AG08395 (cell line): ENCODE measurements at regions not wholly inside any gene's neighbourhood (a gene's known extent, or its start where the extent isn't known, plus 50 kb on each side); places are given as distances from the start of the nearest gene placed in this dataset.
"Not testable (repeated sequence)": the region's sequence is repeated elsewhere in the genome, so short reads cannot be mapped to it uniquely, and the experiment has no call there.

Experiments used
- DNase-seq: peaks from one replicate; pipeline ENCODE4 v3.0.0; 2012; ENCODE audit warnings: mixed read lengths, low spot score

GRCh38 chr14:58752771-58753201 lies 115.0 kb downstream of the DACT1 start:
- DNase-seq: no peak

DNA sequence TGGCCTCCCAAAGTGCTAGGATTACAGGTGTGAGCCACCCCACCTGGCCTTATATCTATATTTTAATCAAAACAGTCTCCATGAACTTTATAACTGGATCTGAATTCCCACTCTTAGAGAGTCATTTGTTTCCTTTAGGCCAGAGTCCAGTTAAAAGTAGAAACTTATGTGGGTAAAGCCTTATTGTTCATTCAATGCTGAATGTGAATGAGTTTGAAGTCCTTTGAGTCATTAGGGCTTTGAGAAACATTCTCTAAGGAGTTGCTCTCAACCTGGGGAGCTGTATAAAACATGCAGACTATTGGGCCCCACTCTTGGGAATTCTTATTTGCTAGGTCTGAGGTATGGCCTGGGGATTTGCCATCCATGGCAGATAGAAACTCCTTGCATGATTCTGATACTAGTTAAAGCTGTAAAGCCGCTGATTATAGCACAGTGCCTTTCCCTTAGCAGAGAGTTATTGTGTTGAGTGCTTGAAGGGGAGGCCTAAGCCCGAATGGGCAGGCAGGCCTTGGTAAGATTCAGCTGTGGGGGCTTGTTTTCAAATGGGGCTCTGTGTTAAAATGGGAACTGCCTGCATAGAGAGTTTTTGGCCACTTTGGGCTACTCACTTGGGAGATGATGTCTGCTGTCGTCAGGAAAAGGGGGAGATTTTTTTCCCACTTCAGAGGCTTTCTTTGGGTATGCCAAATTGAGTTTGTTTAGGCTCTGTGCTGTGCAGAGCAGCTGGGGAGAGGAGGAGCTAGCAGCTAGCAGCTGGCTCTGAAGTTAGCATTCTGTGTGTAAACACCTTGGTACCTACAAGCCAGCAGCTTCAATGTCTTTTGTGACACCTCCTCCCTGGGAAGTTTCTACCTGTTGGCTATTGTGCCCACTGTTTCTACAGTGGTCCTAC lies 117.5 kb downstream of the DACT1 start:
- no peak for DNase-seq

DNA sequence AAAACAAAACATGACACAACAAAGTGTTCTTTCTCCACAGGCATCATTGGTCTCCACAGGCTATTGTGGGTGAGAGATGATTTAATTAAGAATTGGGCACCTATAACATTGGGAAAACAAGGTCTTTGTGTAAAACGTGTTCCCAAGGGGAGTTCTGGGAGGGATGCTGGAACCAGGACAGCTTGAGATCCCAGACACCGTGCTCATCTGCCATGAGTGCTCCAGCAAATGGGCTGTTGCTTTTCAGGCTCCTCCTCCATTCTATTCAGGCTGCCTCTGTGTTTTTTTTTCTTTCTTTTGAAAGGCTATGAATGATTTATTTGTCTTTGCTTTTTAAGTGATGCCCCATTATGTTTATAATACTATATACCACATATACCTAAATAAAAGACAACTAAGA lies 122.4 kb downstream of the DACT1 start:
- DNase-seq: no peak

GRCh38 chr14:58762629-58763028 lies 124.9 kb downstream of the DACT1 start:
- DNase-seq: no peak

DNA sequence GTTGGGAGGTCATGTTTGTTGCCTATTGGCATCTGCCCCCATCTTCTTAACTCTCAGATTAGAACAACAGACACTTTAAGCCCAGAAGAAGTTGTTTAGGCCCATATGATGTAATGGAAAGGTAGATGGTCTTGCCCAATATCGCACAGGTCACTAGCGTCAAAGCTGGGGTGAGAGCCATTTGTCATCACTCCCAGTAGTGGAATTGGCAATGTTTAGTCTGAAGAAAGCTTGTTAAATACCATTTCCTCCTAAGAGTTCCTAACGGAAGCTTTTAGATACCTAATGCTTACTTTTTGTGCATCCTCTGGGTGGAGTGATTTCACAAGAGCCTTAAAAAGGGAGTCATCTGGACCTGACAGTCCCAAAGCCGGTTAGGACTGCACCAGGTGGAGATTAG lies 125.4 kb downstream of the DACT1 start:
- DNase-seq: no peak

- no peak for DNase-seq
These were observed 127.7 kb downstream of the DACT1 start for GRCh38 chr14:58765418-58765831.

- DNase-seq: no peak
These were observed 128.1 kb downstream of the DACT1 start for GRCh38 chr14:58765843-58766242.

GRCh38 chr14:58769011-58769643 lies 131.4 kb downstream of the DACT1 start:
- no peak for DNase-seq

- no peak for DNase-seq
These were observed 132.0 kb downstream of the DACT1 start for GRCh38 chr14:58769771-58770170.

DNA sequence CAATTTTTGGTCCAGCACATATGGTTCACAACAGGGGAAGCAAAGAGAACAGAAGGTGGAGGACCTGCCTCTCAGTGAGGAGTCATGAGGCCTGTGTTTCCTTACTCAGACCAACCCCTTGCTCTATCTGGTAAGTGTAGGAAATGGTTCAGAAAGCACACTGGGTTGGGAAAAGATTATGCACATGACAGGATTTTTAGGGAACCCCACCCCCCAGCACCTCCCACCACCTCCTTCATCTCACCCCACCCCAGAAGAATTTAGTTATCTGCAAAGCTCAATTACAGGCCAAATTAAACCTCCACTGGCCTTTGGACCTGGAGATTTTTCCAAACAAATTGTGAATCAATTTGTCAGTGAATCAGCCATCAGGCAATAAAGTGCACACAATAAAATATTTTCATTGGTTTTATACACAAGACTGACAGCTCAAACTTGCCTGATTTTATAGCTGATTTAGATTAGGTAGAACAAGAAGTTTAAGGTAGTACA lies 132.8 kb downstream of the DACT1 start:
- DNase-seq: no peak

DNA sequence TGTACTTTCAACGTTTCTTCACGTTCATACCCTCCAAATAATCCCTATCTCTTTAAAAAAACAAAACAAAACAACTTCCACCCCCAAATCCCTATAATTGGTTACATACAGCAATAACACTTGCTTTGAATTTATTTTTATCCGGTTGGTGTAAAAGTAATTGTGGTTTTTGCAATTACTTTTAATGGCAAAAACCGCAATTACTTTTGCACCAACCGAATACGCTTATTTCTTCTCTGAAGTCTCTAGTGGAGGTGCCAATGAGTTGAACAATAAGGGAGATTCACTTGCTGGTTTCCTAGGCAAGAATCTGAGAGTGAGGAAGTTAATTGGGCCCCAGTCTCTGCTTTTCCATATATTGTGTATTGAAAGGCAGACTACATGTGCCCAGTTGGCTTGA lies 133.3 kb downstream of the DACT1 start:
- no peak for DNase-seq

DNA sequence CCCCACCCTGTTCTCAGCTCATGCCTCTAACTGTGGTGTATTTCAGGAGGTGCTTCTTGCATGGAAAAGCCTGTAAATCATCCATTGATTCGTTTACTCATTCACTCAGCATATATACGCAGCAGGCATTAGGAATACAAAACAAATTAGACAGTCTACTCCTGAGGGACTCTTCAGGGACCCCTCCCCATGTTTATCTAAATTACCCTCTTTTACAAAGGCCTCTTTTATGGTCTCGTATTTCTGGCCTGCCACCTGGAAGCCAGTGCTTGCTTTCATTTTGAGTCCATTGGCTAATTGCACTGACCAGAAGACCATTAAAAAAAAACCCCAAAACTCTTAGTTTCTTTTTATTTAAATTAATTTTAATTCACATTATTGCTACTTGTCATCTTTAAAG lies 134.4 kb downstream of the DACT1 start:
- DNase-seq: no peak

DNA sequence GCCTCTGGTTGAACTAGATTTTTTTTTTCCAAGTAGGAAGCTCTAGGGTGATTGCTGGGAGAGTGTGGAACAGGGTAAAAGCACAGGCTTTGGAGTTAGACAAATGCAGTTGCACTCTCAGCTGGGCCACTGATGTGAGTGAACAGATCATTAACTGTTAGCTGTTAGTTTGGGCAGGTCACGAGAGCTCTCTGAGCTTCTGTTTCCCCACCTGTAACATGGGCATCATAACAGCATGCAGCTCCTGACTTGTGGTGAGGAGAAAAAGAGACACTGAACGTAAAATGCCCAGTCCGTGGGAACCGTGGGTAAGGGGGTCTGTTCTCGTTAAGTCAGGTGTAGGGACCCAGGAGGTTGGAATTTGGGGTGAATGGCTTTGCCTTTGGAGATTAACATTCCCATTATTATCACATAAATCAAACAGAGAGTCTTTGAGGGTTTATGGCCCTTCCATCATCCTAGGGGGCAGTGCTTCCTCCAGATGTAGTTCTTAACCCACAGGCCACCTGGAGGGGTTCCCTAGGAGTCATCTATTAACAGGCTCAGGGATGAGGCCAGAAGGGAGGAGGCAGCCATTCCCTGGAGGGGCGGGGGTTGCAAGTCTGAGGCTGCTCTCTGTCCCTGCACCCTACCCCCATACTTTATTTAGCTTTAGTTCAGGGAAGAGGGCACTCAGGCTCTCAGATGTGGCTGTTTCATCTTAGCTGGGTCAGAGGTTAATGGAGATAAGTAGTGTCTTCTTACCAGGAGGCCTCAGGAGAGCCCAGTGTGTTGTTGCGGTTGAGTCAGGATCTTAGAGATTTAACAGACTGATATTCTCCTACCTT lies 135.2 kb downstream of the DACT1 start:
- DNase-seq: no peak

DNA sequence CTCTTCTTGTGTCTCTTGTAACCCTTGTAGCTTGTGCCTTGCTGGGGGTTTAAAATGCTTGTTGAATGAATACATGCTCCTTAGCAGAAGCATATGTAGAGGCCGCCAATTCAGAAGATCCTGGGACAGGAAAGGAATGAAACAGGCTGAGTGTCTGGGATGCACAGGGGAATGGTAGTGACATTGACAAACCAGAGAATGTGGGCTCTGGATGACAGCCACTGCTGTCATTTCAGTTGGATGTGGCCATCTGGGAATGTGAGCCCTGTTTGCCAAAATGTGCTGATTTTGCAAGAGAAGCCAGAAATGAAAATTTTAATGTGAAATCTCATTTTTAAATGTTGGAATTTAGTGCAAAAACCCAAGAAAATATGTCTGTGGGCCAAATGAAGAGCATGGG lies 136.8 kb downstream of the DACT1 start:
- no peak for DNase-seq

DNA sequence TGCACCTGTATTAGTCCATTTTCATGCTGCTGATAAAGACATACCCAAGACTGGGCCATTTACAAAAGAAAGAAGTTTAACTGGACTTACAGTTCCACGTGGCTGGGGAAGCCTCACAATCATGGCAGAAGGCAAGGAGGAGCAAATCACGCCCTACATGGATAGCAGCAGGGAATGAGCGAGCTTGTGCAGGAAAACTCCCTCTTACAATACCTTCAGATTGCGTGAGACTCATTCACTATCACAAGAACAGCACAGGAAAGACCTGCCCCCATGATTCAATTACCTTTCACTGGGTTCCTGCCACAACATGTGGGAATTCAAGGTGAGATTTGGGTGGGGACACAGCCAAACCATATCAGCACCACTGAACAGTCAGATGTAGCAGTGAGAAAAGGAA lies 137.4 kb downstream of the DACT1 start:
- DNase-seq: not testable (repeated sequence)

- no peak for DNase-seq
These were observed 138.8 kb downstream of the DACT1 start for GRCh38 chr14:58776516-58776915.

- DNase-seq: no peak
These were observed 139.8 kb downstream of the DACT1 start for GRCh38 chr14:58777541-58777979.

GRCh38 chr14:58778202-58778601 lies 140.4 kb downstream of the DACT1 start:
- DNase-seq: no peak

DNA sequence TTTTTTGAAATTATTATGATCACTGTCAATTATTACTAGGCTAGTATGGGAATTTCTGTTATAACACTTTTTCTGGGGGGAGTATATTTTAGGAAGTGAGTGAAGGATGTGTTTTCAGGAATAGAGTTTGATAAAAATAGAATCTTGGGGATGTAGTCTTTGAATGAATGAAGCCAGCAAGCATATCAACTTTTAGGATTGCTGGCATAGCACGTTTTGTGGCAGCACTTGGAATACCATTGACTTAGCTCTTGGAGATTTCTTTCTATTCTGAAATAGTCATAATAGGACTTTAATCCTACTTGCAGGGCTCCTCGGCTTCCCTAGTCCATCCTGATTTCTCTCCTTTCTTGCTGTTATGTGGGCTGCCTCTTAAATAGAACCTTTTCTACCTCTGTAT lies 141.6 kb downstream of the DACT1 start:
- DNase-seq: no peak

DNA sequence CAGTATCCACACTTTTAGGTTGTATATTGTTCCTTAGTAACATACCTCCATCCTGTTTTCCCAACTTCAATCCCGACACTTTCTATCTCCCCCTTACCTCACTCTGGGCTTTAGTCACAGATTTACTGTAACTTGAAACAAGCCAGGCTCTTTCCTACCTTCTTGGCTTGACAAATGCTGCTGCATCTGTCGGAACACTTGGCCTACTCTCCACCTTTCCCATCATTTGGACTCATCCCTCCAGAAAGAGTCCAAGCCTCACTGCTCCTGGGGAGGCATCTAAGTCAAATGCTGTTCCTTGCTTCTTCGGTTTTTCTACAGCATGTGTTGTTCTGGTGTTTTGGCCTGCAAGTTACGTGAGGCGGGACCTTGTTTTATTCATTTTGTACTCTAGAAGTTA lies 142.4 kb downstream of the DACT1 start:
- DNase-seq: no peak

GRCh38 chr14:58780605-58781004 lies 142.8 kb downstream of the DACT1 start:
- no peak for DNase-seq

GRCh38 chr14:58782011-58782410 lies 144.2 kb downstream of the DACT1 start:
- no peak for DNase-seq
